Left forelimb (tissue), 1 donor: ENCODE measurements at regions not wholly inside any gene's neighbourhood (a gene's known extent, or its start where the extent isn't known, plus 50 kb on each side); places are given as distances from the start of the nearest gene placed in this dataset.
A peak's percentile ranks its signal among the peaks of the same experiment; 100 is the strongest.

Experiments
- DNase-seq: peaks from one replicate; pipeline ENCODE4 v3.0.0-alpha.2; 2018; ENCODE audit warnings: low spot score

DNA sequence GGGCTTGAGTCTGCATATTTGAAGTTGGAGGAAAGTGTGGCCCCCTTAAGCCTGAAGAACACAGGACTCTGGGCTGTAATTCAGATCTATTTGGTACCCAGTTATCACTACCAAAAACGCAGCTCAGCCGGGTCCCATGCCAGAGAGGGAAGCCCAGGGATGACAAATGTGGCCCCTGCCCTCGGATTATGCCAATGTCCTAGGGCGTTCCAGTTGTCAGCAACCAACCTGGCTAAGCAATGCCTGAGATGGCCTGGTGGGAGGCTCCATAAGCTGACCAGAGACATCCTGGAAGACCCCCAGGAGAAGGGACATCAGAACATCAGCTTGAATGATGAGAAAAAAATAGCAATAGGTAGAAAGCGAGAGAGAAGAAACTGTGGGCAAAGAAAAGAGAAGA, 79.6 kb upstream of the UQCRFS1 start:
- no peak for DNase-seq

DNA sequence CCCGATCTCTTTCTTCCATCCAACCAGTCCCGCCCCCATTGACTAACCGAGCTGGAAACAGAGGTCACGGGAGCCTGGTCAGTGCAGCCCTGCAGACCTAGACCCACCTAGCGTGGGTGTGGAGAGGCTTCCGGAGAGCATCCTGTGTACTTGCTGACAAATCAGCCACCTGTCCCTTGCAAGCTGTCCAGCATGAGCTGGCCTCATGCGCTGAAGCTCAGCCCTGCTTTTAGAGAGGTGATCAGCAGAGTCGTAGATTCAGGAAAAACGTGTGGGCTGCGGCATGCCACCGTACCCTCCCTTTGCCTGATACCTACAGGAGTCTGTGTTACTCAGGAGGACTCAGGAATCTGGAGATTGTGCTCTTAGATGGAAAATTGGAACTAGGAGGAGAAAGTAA, 80.3 kb upstream of the UQCRFS1 start:
- DNase-seq: no peak

DNA sequence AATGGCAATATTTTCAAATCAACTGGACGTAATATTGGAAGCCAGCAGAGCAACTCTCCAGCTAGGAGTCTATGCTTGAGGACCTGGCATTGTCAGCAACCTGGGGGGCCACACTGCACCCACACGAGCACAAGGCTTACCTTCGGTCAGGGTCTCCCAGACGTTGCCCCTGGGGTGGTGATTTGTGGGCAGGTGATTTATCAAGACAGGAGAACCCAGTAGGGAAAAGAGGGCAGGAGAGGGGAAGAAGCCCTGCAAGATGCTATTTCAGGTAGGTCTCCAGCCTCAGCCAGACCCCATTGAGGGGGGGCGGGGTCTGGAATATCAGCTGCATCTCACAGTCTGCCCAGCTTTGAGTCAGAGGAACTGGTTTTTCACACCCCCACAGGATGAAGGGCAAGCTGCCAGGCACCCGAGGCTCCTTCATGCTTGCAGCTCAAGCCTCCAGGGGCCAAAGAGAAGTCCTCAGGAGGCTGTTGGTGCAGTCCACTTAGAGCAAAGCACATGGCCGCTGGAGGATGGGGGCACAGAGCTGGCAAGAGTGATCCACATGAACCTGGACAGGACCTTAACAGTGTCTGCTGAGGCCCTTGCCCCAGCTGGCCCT, 80.9 kb upstream of the UQCRFS1 start:
- DNase-seq: no peak

DNA sequence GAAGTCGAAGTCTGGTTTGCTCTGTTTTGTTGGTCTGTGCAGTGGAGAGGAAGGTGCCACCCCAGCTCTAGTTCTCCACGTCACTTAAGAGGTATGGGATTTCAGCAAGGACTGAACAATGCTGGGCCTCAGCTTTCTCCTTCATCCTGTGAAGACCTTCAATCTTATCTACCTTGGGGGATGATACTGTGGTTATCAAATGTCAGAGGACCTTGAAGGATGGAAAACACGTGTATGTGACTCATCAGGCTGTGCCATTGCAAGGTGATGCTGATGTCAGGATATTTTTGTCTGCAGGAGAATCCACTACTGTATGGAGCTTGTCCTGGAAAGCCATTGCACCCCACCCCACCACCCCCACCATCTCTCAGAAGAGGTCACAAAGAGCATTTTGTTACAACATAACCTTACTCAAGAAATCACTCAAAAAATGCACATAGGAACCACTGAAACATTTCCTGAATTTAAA, 81.4 kb upstream of the UQCRFS1 start:
- DNase-seq: no peak

DNA sequence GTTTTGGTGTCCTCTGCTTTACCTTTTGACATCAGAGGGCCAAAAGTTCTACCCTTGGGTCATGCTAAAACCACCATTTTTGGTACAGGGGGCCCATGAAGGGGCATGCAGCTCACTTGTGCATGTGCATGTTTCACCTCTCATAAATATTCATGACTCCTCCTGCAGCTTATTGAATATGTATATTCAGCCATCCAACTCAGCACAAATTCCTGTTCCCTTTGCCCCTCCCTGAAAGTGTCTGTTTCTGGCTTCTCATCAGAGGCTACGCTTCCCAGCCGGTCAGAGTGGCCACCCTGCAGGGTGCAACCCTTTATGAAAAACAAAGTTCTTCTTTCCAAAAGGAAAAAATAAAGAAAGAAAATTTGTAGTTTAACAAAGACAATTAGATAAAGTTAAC, 82.3 kb upstream of the UQCRFS1 start:
- DNase-seq: no peak

DNA sequence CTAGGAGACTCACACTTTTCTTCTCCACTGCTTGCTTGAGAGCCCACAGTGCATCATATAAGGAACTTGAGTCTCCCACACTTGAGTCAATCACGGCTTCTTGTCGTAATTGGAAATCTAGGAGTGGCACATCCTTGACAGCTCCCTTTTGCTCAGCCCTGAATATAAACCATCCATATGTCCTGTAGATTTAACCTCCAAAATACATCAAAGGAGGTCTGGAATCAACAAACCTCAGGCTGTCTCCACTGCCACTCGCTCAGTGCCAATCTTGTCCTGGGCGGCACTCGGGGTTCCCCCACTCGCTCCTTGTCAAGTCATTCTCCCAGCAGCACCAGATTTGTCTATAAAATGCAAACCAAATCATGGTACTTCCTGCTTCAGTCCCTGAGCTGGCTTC, 84.4 kb upstream of the UQCRFS1 start:
- no peak for DNase-seq

DNA sequence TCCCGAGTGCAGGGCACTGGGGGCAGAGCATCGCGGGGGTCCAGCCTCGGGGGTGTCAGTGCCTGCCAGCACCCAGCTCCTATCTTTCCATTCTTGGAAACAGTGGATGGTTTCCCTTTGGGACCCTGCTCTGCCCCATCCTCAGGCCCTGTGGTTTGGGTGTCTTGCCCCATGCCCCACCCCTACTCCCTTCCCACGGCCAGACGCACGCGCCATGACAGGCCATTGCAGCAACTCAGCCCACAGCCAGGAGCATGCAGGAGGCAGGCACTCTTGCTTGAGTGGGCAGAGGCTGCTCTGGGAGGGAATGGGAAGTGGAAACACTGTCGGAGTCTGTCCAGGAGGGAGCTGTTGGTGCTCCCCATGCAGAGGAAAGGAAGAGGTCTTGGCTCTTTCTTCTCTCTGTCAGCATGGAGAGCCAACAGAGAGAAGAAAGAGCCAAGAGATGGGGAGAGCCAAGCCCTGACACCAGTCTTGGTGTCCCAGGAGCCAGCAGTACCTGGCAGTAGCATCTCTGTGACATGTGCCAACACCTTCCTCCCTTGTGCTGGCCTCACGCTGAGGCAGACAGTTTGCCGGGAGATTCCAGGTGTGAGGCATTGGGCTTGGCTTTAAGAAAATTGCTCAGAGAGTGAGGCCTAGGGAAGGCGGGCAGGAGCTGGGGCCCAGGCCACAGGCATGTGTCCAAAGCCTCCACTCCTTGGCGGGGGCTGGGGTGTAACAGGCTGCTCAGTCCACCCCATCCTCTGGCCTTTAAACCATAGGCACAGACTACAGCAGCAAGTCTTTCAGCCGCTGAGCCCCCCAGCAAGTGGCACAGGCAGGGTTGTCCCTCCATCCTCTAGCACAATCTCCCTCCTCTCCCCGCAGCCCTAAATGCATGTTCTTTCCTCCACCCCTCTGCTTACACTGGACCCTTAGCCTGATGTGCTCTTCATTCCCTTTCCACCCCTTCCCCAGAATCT, 86.7 kb upstream of the UQCRFS1 start:
- no peak for DNase-seq

DNA sequence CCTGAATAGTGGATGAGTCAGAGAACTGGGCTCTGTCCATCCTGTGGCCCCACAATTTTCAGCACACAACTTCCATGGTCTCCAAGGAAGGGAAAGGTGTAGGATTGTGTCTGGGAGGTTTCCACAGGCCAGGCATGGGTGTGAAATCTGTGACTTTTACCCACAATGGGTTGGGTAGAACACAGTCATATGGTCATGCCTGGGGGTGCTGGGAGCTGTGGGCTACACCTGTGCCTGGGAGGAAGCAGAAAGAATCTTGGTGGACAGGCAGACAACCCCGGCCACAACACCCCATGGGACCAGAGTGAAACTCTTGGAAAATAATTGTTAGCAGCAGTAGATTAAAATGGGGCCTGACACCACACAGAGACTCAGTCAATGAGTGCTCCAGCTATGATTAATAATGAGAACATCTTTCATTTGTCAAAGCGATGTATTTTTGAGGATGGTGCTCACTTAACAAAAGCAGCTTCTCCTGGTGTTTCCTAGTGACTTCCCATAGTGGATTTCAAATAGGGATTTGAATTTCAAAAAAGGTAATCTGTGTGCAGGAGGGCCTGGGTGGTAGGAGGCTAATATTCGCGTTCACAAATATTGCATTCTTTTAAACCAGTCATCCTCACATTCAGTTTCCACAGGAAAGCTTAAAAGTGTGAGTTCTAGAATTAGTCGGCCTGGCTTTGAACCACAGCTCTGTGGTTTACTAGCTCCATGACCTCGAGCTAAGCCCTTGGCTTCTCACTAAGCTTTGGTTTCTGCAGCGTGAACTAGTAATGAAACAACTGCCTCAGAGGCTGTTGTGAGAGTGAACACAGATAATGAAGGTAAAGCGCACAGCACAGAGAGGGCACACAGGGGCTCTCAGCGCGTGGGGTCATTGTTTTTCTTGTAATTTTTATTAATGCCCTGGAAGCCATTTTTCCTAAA, 89.3 kb upstream of the UQCRFS1 start:
- no peak for DNase-seq

DNA sequence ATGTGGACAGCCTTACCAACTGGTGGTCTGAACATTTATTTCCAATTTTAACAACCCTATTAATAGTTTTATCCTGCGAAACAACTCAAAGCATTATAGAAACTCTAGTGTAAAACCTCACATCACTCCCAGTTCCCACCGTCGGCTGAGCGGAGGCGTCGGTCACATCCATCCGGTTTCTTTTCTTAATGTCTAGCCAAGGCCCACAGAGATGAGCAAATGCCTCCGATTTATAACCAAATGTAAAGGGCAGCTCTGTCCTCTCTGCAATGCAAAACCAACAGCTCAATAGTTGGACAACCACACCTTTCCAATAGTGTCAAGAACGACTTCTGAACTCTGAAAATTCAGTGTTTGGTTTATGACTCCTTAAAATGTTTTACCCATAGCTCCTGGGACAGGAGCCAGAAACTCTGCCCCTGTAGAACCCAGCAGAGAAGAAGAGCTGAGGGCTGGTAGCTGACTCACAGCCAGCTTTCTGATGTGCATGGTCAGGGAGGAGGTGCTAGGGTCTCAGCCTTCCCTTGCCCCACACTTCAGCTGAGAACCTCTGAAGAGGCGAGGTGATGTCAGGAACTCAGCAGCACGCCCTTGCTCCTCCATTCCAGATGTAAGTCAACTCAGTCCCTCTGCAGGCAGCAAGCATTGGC, 90.2 kb upstream of the UQCRFS1 start:
- DNase-seq: no peak

DNA sequence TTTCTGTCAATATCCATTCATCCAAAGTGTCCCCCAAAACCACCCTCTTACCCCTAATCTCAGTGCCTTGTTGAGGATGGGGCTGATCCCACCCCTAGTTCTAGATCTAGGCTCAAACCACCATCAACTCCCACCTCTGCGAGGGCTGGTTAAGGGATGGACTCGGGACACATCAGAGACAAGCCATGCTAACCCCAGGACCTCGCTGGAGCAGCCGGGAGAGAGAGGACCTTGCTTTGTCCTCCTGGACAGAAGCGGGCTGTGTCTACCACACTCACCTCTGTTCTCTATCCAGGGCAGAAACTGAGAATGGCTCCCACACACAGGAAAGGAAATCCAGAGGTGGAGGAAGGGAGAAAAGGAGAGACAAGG, 90.8 kb upstream of the UQCRFS1 start:
- no peak for DNase-seq

DNA sequence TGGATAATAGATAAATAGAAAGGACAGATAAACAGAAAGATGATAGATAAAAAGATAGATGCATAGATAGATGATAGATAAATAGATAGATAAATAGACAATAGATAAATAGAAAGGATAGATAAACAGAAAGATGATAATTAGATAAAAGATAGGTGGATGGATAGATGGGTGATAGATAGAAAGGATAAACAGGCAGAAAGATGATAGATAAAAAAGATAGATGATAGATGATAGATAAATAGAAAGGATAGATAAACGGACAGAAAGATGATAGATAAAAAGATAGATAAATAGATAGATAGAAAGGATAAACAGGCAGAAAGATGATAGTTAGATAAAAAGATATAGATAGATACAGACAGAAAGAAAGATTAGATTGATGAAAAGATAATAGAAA, 92.3 kb upstream of the UQCRFS1 start:
- no peak for DNase-seq

DNA sequence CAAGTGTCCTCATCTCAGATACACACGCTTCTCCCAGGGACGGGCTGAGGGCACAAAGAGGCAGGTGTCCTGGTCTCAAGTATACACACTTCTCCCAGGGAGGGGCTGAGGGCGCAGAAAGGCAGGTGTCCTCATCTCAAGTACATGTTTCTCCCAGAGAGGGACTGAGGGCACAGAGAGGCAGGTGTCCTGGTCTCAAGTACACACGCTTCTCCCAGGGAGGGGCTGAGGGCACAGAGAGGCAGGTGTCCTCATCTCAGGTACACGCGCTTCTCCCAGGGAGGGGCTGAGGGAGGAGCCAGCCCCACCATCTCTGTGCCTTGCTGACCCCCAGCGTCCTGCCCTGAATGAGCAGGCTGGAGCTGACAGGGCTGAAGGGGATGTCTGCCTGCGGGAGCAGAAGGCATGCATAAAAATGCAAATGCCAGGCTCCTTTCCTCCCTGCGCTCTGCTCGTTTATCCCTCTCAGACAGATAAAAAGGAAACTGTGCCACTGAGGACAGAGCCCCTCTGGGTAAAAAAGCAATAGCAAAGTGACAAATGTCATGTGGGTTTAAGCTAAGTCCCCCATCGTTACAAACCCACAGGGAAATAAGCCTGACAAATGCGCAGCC, 96.1 kb upstream of the UQCRFS1 start:
- no peak for DNase-seq

DNA sequence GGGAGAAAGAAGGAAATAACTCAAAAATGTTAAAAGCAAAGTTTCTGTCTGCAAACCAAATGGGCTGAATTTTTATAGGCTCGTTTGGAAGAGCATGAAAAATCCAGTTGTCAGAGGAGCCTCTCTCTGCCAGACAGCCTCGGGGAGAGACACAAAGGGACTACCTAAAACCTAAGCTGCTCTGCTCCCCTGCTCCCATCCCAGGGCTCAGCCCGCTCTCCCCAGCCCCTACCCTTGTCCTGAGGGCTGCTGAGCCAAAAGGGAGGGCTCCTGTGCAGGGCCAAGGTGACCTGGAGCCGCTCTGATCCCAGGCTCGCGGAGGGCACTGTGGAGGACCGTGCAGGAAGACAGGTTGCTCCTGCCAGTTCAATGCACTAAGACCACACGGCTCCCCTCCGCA, 96.7 kb upstream of the UQCRFS1 start:
- DNase-seq: no peak

DNA sequence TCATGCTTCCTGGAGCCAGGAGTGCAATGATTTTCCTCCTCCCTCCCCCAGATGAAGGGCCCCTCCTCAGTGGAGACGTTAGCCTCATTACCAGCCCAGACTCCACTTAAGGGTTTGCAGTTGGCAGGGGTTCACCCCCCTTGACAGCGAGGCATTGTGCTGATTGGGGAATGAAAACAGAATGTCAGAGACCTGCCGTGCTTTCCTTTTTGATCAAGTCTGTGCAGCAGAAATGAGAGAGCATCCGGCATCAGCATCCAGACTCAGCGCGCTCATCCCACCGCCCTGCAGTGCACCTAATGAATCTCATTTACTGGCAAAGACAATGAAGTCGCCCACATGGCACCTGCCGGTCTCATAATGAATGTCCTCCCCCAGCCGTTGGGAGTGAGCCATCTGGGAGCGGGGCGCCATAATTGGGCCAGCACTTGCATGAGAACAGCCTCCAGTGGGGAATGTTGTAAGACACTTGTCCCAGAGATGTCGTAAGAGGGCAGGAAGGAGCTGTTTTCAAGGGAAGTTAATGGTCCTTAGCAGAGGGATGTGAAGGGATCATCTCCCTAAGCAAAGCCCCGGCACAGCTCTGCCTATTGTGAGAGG, 98.3 kb upstream of the UQCRFS1 start:
- no peak for DNase-seq

DNA sequence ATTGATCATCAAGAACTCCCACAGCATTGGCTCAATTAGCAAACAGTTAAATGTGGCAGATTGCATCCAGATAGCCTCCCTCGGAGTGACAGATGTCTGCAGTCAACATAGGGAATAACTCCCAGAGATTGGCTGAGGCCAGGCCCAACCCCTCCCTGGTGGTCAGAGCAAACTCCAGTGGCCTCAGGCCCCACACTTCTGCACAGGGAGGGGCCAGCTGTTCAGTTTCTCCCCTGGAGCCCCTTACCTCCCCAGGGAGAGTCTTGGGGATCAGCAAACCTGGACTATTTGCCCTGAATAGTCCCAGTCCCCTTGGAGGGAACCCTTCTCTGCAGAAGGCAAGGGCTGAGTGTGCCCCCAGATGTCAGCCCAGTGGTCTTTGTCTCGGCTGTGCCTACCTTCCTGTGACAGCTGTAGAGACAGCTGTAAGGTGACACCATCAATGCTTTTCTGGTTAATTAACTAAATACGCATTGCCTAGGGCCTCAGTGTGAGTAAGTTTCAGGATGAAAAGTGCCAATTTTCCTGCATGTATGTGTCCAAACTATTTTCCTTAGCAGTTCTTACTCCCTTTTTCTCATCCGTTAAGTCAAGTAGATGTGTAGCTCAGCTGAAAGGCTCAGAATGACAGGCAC, 102.7 kb upstream of the UQCRFS1 start:
- no peak for DNase-seq

DNA sequence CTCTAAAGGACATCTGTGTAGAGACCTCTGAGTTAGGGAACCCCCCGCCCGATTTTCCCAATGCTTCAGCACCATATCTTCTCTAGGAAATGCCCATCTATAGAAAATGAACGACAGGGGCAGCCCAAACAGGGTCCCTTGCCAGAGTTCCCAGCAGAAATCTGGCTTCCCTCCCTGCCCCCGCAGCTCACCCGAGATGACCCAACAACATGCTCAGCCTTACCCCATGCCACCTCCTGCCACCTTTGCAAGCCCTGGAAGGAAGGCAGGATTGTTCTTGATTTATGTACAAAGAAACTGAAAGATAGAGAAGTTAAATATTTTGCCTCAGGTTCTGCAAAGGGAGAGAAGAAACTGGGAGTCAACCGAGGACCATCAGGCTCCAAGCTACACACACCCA, 105.6 kb upstream of the UQCRFS1 start:
- no peak for DNase-seq

DNA sequence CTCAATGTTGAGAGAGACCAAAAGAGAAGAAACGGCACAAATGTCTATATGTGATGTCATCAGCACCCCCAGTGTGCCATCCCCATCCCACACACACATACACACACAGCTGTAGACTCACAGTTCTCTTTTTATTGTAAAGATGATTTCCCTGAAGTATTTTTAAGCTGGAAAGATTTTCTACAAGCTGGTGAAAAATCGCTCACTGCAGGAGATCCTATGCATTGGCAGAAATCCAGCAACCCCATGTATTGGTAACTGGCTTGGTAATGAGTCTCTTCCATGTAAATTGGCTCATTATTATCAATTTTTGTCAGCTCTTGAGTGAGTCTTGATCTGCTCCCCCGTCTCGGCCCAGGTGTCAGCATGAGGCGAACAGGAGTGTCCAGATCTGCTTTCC, 107.1 kb upstream of the UQCRFS1 start:
- no peak for DNase-seq

DNA sequence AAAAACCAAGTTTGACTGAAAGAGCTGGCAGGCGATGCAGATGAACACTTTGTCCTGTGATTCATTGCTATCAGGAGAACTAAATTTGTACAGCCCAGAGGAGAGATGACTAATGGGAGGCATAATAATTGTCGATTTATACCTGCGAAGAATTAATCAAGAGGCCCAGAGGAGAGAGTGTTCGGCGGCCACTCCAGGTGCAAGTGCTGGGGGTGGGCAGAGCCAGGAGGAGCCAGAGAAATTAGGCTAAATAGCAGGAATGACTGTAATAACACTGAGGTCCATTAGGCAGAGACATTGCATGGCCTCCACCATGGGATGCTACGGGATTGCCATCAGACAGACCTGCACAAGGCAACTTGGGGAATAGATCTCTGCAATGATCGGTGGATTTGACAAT, 107.7 kb upstream of the UQCRFS1 start:
- no peak for DNase-seq

DNA sequence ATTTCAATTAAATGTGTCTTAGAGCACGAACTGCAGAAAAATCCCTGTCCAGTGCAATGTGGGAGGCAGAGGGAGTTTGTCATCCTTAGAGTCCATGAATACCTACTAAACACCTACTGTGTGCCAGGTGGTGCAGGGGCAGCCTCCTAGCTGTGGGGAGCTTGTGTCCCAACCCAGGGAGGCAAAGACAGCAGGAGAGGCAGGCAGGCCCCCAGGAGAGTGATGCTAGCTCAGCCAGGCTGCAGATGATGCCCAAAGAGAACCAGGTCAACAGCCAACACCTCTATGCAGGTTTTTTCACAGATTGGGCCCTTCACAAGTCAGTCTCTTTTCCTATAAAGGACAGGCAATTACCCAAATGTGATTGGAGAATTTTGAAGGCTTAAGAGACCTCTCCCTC, 108.2 kb upstream of the UQCRFS1 start:
- DNase-seq: peak; percentile 46

DNA sequence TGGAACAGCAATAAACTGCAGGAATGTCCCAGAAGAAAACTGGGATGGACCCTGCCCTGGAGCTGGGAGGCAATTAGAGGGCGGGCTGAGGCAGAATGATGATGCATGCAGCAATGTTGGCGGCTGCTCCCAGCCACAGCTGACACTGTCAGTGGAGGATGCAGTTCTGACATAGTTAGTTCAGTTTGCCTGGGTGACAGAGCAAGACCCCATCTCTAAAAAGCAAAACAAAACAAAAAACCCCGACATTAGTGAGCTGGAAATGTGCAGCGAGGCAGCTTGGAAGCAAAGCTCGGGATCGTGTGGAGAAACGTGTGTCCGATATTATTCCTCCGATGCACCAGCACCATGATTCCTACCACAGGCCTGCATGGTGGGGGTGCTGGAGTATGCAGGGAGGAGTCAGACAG, 110.1 kb upstream of the UQCRFS1 start:
- peak; percentile 62 for DNase-seq
